IMR-90 (cell line): ENCODE measurements at regions not wholly inside any gene's neighbourhood (a gene's known extent, or its start where the extent isn't known, plus 50 kb on each side); places are given as distances from the start of the nearest gene placed in this dataset.

Source experiments
- ATAC-seq: fragments of 200-7000 bp; cut with Tn5 transposase; 2 replicates; pipeline ENCODE4 v1.9.1; 2020; ENCODE audit warnings: low read depth, mild to moderate bottlenecking, moderate library complexity
- BruUV-seq: library from RNA; stranded (reverse); fragments of 400-500 nt; replicated peaks from 2 replicates; lab custom pipeline; 2021; lab: Mats Ljungman, UMichigan
- CTCF ChIA-PET: fragments of 300-600 bp; formaldehyde crosslinking; extraction: SDS; loops from one replicate; lab custom pipeline; 2021; ENCODE audit warnings: antibody characterized with exemption; lab: Yijun Ruan, JAX
- POLR2A ChIA-PET: fragments of 300-600 bp; sonication (Branson Sonifier 250); formaldehyde crosslinking; loops from one replicate; lab custom pipeline; 2022; ENCODE audit warnings: antibody characterized with exemption; ENCODE audit not compliant: unreplicated experiment; lab: Charles Lee
- DNase-seq: peaks from one replicate; pipeline ENCODE4 v3.0.0; 2013
- H2AFZ ChIP-seq: replicated peaks from 2 replicates; pipeline ENCODE3; 2013; ENCODE audit warnings: low read length, mild to moderate bottlenecking; ENCODE audit not compliant: poor library complexity
- H2AK5ac ChIP-seq: 2 replicates; pipeline ENCODE4 v1.6.1; 2013; ENCODE audit warnings: low read depth, low read length, inconsistent platforms
- H2AK9ac ChIP-seq: replicated peaks from 2 replicates; pipeline ENCODE3; 2013; ENCODE audit warnings: mild to moderate bottlenecking, low read depth, low read length, moderate library complexity; ENCODE audit not compliant: poor library complexity
- H2BK120ac ChIP-seq: 2 replicates; pipeline ENCODE4 v1.6.1; 2013; ENCODE audit warnings: low read depth, low read length, inconsistent platforms
- H2BK15ac ChIP-seq: 3 replicates; pipeline ENCODE4 v1.6.1; 2013; ENCODE audit warnings: low read depth, low read length, inconsistent platforms
- H2BK20ac ChIP-seq: 2 replicates; pipeline ENCODE4 v1.6.1; 2013; ENCODE audit warnings: low read depth, mild to moderate bottlenecking, inconsistent platforms, low read length, moderate library complexity
- H2BK5ac ChIP-seq: 2 replicates; pipeline ENCODE4 v1.6.1; 2013; ENCODE audit warnings: mild to moderate bottlenecking, low read depth, low read length, inconsistent platforms; ENCODE audit not compliant: poor library complexity, severe bottlenecking
- H3K14ac ChIP-seq: replicated peaks from 2 replicates; pipeline ENCODE4 v1.6.1; 2013; ENCODE audit warnings: low read depth, low read length, inconsistent platforms
- H3K18ac ChIP-seq: 2 replicates; pipeline ENCODE4 v1.6.1; 2013; ENCODE audit warnings: low read depth, low read length, control low read depth
- H3K23ac ChIP-seq: 2 replicates; pipeline ENCODE4 v1.6.1; 2013; ENCODE audit warnings: low read depth, low read length, inconsistent platforms
- H3K27ac ChIP-seq: 2 replicates; pipeline ENCODE4 v1.5.1; 2013; ENCODE audit warnings: mild to moderate bottlenecking, control low read depth, low read length; ENCODE audit not compliant: insufficient read depth
- H3K27me3 ChIP-seq: 2 replicates; pipeline ENCODE4 v1.6.1; 2013; ENCODE audit warnings: low read length; ENCODE audit not compliant: control insufficient read depth, insufficient read depth
- H3K36me3 ChIP-seq: 2 replicates; pipeline ENCODE4 v1.6.1; 2013; ENCODE audit warnings: low read length, mixed read lengths; ENCODE audit not compliant: control insufficient read depth, insufficient read depth
- H3K4ac ChIP-seq: 2 replicates; pipeline ENCODE4 v1.6.1; 2013; ENCODE audit warnings: low read depth, low read length, inconsistent platforms
- H3K4me1 ChIP-seq: 2 replicates; pipeline ENCODE4 v1.6.1; 2013; ENCODE audit warnings: low read length, mixed read lengths; ENCODE audit not compliant: control insufficient read depth, insufficient read depth
- H3K4me2 ChIP-seq: 2 replicates; pipeline ENCODE4 v1.6.1; 2013; ENCODE audit warnings: low read depth, mild to moderate bottlenecking, control low read depth, low read length, moderate library complexity
- H3K4me3 ChIP-seq: 2 replicates; pipeline ENCODE4 v1.5.1; 2013; ENCODE audit warnings: low read depth, mild to moderate bottlenecking, control low read depth, low read length, moderate library complexity; ENCODE audit not compliant: insufficient read depth
- H3K56ac ChIP-seq: 2 replicates; pipeline ENCODE4 v1.6.1; 2013; ENCODE audit warnings: low read length, inconsistent platforms; ENCODE audit not compliant: insufficient read depth; ENCODE audit errors: extremely low read depth
- H3K79me1 ChIP-seq, 2 experiments: 2 replicates each; pipeline ENCODE4 v1.6.1; 2013; ENCODE audit warnings: low read length in 2 of 2, inconsistent platforms in 1 of 2, low read depth in 1 of 2
- H3K9ac ChIP-seq: 2 replicates; pipeline ENCODE4 v1.6.1; 2013; ENCODE audit warnings: low read depth, low read length, control low read depth
- H3K9me1 ChIP-seq: 2 replicates; pipeline ENCODE4 v1.6.1; 2013; ENCODE audit warnings: low read length, inconsistent platforms; ENCODE audit not compliant: insufficient read depth
- H3K9me3 ChIP-seq: 2 replicates; pipeline ENCODE4 v1.6.1; 2013; ENCODE audit warnings: low read length; ENCODE audit not compliant: control insufficient read depth, insufficient read depth
- H4K20me1 ChIP-seq: 2 replicates; pipeline ENCODE4 v1.6.1; 2013; ENCODE audit warnings: low read length, inconsistent platforms; ENCODE audit not compliant: insufficient read depth
- H4K5ac ChIP-seq: 2 replicates; pipeline ENCODE4 v1.6.1; 2013; ENCODE audit warnings: mild to moderate bottlenecking, low read depth, low read length, control low read depth
- H4K8ac ChIP-seq, 2 experiments: 2 replicates each; pipeline ENCODE4 v1.6.1; 2013; ENCODE audit warnings: low read depth in 2 of 2, low read length in 2 of 2, control low read depth in 1 of 2, inconsistent platforms in 1 of 2
- H4K91ac ChIP-seq: 2 replicates; pipeline ENCODE4 v1.6.1; 2013; ENCODE audit warnings: low read depth, low read length, inconsistent platforms; ENCODE audit not compliant: insufficient read depth
- BHLHE40 ChIP-seq: fragments of 150-350 bp; IDR thresholded peaks from 2 replicates; pipeline ENCODE4 v1.6.1; 2016; ENCODE audit warnings: mild to moderate bottlenecking, low read depth, low read length
- ELK1 ChIP-seq: fragments of 150-350 bp; IDR thresholded peaks from 2 replicates; pipeline ENCODE4 v1.6.1; 2016; ENCODE audit warnings: low read depth, mild to moderate bottlenecking, low read length, moderate library complexity, borderline replicate concordance
- MAFK ChIP-seq: IDR thresholded peaks from 2 replicates; pipeline ENCODE4 v1.6.1; 2012; ENCODE audit warnings: low read depth, low read length, improper control_type of control experiment
- NFE2L2 ChIP-seq: fragments of 150-350 bp; IDR thresholded peaks from 2 replicates; pipeline ENCODE4 v1.6.1; 2016; ENCODE audit warnings: low read depth, mild to moderate bottlenecking, low read length
- POLR2A ChIP-seq: IDR thresholded peaks from 2 replicates; pipeline ENCODE4 v1.6.1; 2012; ENCODE audit warnings: mild to moderate bottlenecking, low read depth, low read length
- WGBS, 2 experiments: methylation state at CpG; one replicate each; pipeline versions ENCODE4 v1.1.5 to v1.1.7; 2013; ENCODE audit warnings: missing lambda C conversion rate in 2 of 2; ENCODE audit not compliant: insufficient read length in 1 of 2; ENCODE audit errors: extremely low coverage in 2 of 2; 5-methylcytosine and 5-hydroxymethylcytosine counted together
- dilution Hi-C: fragments of 300-500 bp; cut with HindIII; formaldehyde crosslinking; loops from one replicate; pipeline ENCODE4 v1.14.3; 2018; ENCODE audit warnings: low sequenced_read_pairs; ENCODE audit not compliant: unreplicated experiment
- in situ Hi-C: fragments of 300-500 bp; cut with MboI; formaldehyde crosslinking; loops from 3 replicates; pipeline ENCODE4 v1.14.3; 2019; ENCODE audit warnings: low sequenced_read_pairs, inconsistent platforms, mixed read lengths
- intact Hi-C: fragments of 100-400 bp; cut with micrococcal nuclease; formaldehyde crosslinking; loops from 2 replicates; pipeline ENCODE4 v1.10.0; 2022

- H3K14ac ChIP-seq, result no peak overlapping the region
- intact Hi-C loops, result no loop called here
- H2BK20ac ChIP-seq, result no peak overlapping the region
- H3K4me1 ChIP-seq, result no peaks in the 10 kb centered on the region
- no peak overlapping the region for H3K9ac ChIP-seq
- no peaks in the 10 kb centered on the region for H4K20me1 ChIP-seq
- no peak overlapping the region for H4K91ac ChIP-seq
- ATAC-seq (no peak), DNase-seq (no peak)
- no peak overlapping the region for H4K8ac ChIP-seq
- H2BK5ac ChIP-seq, result no peak overlapping the region
- no peaks in the 10 kb centered on the region for H3K79me1 ChIP-seq
- H3K4me2 ChIP-seq, result no peak overlapping the region
- CTCF ChIA-PET, result no interaction called here
- H3K4me3 ChIP-seq, result no peak overlapping the region
- no TSS peak for BruUV-seq
- no peak overlapping the region for H2AK9ac ChIP-seq
- 8% methylated on average over 2 of the region's 10 CpGs; no CpG with 5 or more reads in 1 of the 2 experiments for WGBS, 2 experiments
- no peak overlapping the region for H2BK120ac ChIP-seq
- no peak overlapping the region for H3K18ac ChIP-seq
- dilution Hi-C loops, result no loop called here
- TF ChIP-seq BHLHE40 (no peak), ELK1 (no peak), NFE2L2 (no peak), POLR2A (no peak), MAFK (no peak)
- H3K27ac ChIP-seq, result no peak overlapping the region
- H2AFZ ChIP-seq, result no peak overlapping the region
- no peaks in the 10 kb centered on the region for H3K9me1 ChIP-seq
- H3K36me3 ChIP-seq, result no peaks in the 10 kb centered on the region
- H3K9me3 ChIP-seq, result peaks cover 20% of the 10 kb centered on the region
- H3K27me3 ChIP-seq, result no peaks in the 10 kb centered on the region
- POLR2A ChIA-PET, result no interaction called here
- H2AK5ac ChIP-seq, result no peak overlapping the region
- no peak overlapping the region for H4K5ac ChIP-seq
- no peak overlapping the region for H2BK15ac ChIP-seq
- in situ Hi-C loops, result no loop called here
- H3K4ac ChIP-seq, result no peak overlapping the region
- H3K56ac ChIP-seq, result no peak overlapping the region
- no peak overlapping the region for H3K23ac ChIP-seq
Observed at GRCh38 chr12:127984386-127985055, 282.4 kb upstream of the TMEM132C start.
